Heart left ventricle (tissue), 16 donors: ENCODE measurements at regions not wholly inside any gene's neighbourhood (a gene's known extent, or its start where the extent isn't known, plus 50 kb on each side); places are given as distances from the start of the nearest gene placed in this dataset.
A peak's percentile ranks its signal among the peaks of the same experiment; 100 is the strongest.

Experiments
- ATAC-seq, 4 donors: fragments of 200-7000 bp; cut with Tn5 transposase; one replicate each; pipeline ENCODE4 v1.9.1; 2020 to 2022; ENCODE audit warnings: moderate library complexity in 4 of 4, mild to moderate bottlenecking in 3 of 4, moderate number of reproducible peaks in 1 of 4
- DNase-seq, 5 donors: peaks; one replicate each; pipeline ENCODE4 v3.0.0-alpha.2; 2020
- H3K27ac ChIP-seq, 12 donors: fragments of 200-600 bp; sonication (generic) in 4 of 12; one replicate each; pipeline versions ENCODE4 v1.5.0 to v1.8.0; 2016 to 2022; ENCODE audit warnings: mild to moderate bottlenecking in 2 of 12
- H3K27me3 ChIP-seq, 9 donors: fragments of 200-600 bp; sonication (generic) in 2 of 9; one replicate each; pipeline versions ENCODE4 v1.5.1 to v1.8.0; 2016 to 2022; ENCODE audit warnings: mild to moderate bottlenecking in 3 of 9
- H3K36me3 ChIP-seq, 9 donors: fragments of 200-600 bp; sonication (generic) in 2 of 9; one replicate each; pipeline versions ENCODE4 v1.5.0 to v1.8.0; 2018 to 2022; ENCODE audit warnings: mild to moderate bottlenecking in 2 of 9
- H3K4me1 ChIP-seq, 12 donors: fragments of 200-600 bp; sonication (generic) in 4 of 12; one replicate each; pipeline versions ENCODE4 v1.5.0 to v1.8.0; 2016 to 2022; ENCODE audit warnings: mild to moderate bottlenecking in 3 of 12
- H3K4me3 ChIP-seq, 12 donors: fragments of 200-600 bp; sonication (generic) in 4 of 12; one replicate each; pipeline versions ENCODE4 v1.5.0 to v1.8.0; 2017 to 2022; ENCODE audit warnings: mild to moderate bottlenecking in 9 of 12, moderate library complexity in 4 of 12
- H3K9me3 ChIP-seq, 12 donors: fragments of 200-600 bp; sonication (generic) in 4 of 12; one replicate each; pipeline versions ENCODE4 v1.5.0 to v1.8.0; 2016 to 2022; ENCODE audit warnings: mild to moderate bottlenecking in 1 of 12
- POLR2A ChIP-seq, 2 donors: fragments of 450-650 bp; IDR thresholded peaks; one replicate each; pipeline ENCODE4 v1.6.1; 2017; ENCODE audit warnings: antibody characterized with exemption in 2 of 2, mild to moderate bottlenecking in 2 of 2, moderate library complexity in 2 of 2
- WGBS, 4 donors: extraction: QIAGEN DNeasy Blood & Tissue Kit in 2 of 4; methylation state at CpG; one replicate each; pipeline versions ENCODE4 v1.1.5 to v1.1.7; 2013 to 2018; 5-methylcytosine and 5-hydroxymethylcytosine counted together
- intact Hi-C, 10 donors: fragments of 100-400 bp; cut with DNase I; formaldehyde crosslinking; loops; one replicate each; pipeline versions ENCODE4 v1.11.1 to v1.14.2; 2022
- TF ChIP-seq, protein P1 (sequence below), 12 donors: fragments of 200-600 bp; sonication (generic) in 4 of 12; IDR thresholded peaks; one replicate each; pipeline versions ENCODE4 v1.5.0 to v1.8.0; 2018 to 2022; ENCODE audit warnings: antibody characterized with exemption in 12 of 12, mild to moderate bottlenecking in 5 of 12
- donor health status: ischemic (EF 13 %, LVEDD 7.1; RV severe dilation, severe dysfunction).
- donor health status: healthy with polysubstance abuse.
- donor health status: DM: no; HTN: yes; CAD: no.
- donor health status: DM: no; HTN: no; CAD: no.
- donor health status: ischemic (EF 25% LVEDD 6.9; RV normal size, moderate dysfunction).
- donor health status: ischemic (EF 25% LVEDD 5.7; RV mildly dilated, moderate dysfunction).
- donor health status: healthy.
- donor health status: DM: yes; HTN: yes; CAD: no.
- donor health status: ischemic (EF 35%, LVEDD 5.7; RV mildly dilated, moderate dysfunction).
- donor health status: nonischemic (EF 11% LVEDD 7.7; RV severe dilation, severe dysfunction).
- donor health status: DM: yes; HTN: yes; CAD: no.
- donor health status: PGD.
- donor health status: ischemic (EF 29% LVEDD 5.4; RV normal size, mild dysfunction).
- donor health status: nonischemic (EF 23%, LVEDD 6.1; RV moderate dilation, normal function).

DNA sequence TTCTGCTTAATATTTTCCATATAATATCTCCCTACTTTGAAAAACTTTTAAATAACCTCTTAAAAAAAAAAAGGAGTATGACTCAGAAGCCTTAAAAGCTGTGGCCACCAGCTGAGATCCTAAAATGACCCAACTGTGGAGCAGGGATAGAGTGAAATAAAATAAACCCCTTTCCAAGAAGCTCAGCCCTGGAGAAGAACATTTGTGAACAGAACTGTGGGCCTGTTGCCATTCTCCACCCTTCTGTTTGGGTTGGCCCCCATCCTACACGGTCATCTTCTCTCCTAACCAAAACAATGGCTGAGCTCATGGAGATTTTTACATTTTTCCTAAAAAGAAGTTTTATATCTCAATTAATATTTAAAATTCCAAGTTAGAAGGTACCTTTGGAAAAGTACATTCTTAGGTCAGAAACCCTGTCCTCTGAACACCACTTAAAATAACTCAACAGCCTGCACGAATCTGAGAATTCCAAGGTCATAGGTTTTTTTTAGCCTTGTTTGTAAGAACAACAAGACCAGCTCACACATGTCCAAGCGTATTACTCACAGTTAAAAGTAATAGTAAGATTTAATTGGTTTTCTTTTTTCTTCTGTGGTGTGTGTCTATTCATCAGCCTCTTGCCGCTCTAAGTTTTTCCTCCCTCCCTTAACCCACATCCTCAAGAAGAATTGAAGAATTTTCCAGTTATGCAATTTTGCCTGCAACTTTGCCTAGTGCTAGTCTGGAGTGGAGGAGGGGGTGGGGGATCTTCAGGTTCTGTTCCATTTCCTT is 107.7 kb upstream of the ERRFI1 start:
- H3K27ac ChIP-seq = peak overlapping the region; percentile 39 to 92 (median 73)
- 37 to 50% (median 43%) methylated on average over 4 of the region's 4 CpGs for WGBS, 4 donors
- H3K27me3 ChIP-seq = no peaks in the 10 kb centered on the region
- peak; percentile 77 to 89 (median 84) for ATAC-seq
- H3K4me1 ChIP-seq = peaks cover 0 to 35% (median 9%) of the 10 kb centered on the region in 12 donors
- H3K36me3 ChIP-seq = no peaks in the 10 kb centered on the region
- intact Hi-C loops = loop anchor here in 2 of 10 donors (5.0 to 10.0 kb wide), 2 partner anchors 83 to 89 kb away; no protein-coding TSS in a partner anchor
- no peak for TF ChIP-seq POLR2A (IDR thresholded peaks at IDR 0.05)
- TF ChIP-seq, protein P1, sequence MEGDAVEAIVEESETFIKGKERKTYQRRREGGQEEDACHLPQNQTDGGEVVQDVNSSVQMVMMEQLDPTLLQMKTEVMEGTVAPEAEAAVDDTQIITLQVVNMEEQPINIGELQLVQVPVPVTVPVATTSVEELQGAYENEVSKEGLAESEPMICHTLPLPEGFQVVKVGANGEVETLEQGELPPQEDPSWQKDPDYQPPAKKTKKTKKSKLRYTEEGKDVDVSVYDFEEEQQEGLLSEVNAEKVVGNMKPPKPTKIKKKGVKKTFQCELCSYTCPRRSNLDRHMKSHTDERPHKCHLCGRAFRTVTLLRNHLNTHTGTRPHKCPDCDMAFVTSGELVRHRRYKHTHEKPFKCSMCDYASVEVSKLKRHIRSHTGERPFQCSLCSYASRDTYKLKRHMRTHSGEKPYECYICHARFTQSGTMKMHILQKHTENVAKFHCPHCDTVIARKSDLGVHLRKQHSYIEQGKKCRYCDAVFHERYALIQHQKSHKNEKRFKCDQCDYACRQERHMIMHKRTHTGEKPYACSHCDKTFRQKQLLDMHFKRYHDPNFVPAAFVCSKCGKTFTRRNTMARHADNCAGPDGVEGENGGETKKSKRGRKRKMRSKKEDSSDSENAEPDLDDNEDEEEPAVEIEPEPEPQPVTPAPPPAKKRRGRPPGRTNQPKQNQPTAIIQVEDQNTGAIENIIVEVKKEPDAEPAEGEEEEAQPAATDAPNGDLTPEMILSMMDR (IDR thresholded peaks at IDR 0.05) = no peak
- H3K4me3 ChIP-seq = peak overlapping the region in 5 of 12 donors; percentile 2 to 40 (median 5)
- no peaks in the 10 kb centered on the region for H3K9me3 ChIP-seq
- DNase-seq = peak in 4 of 5 donors; percentile 68 to 79 (median 74)

DNA sequence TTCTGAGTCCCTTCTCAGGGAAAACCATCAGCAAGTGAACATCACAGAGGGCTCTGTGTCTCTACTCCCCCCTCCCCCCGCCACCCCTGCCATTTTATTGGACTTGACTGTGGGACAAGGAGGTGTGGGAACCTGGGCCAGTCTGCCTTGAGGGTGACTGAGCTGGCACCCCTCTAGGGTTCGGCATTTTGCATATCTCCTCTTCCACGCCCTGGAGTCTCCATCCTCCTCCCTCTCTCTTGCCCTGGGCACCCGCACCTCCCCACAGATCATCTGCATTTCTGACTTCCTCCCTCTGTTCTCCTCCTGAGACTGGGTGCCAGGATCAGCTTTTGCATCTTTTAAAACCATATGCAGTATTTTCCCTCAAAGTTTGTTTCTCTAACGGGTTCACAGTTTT is 107.1 kb upstream of the ERRFI1 start:
- H3K4me1 ChIP-seq = peaks cover 0 to 35% (median 9%) of the 10 kb centered on the region in 12 donors
- H3K27ac ChIP-seq = peak overlapping the region; percentile 35 to 92 (median 72)
- H3K36me3 ChIP-seq = no peaks in the 10 kb centered on the region
- 53 to 80% (median 68%) methylated on average over 5 of the region's 5 CpGs for WGBS, 4 donors
- TF ChIP-seq, protein P1 (IDR thresholded peaks at IDR 0.05) = no peak
- no peak for TF ChIP-seq POLR2A (IDR thresholded peaks at IDR 0.05)
- no peak for ATAC-seq
- no peaks in the 10 kb centered on the region for H3K9me3 ChIP-seq
- intact Hi-C loops = loop anchor here in 2 of 10 donors (5.0 to 10.0 kb wide), 2 partner anchors 84 to 88 kb away; no protein-coding TSS in a partner anchor
- DNase-seq = no peak
- no peaks in the 10 kb centered on the region for H3K27me3 ChIP-seq
- no peak overlapping the region for H3K4me3 ChIP-seq

DNA sequence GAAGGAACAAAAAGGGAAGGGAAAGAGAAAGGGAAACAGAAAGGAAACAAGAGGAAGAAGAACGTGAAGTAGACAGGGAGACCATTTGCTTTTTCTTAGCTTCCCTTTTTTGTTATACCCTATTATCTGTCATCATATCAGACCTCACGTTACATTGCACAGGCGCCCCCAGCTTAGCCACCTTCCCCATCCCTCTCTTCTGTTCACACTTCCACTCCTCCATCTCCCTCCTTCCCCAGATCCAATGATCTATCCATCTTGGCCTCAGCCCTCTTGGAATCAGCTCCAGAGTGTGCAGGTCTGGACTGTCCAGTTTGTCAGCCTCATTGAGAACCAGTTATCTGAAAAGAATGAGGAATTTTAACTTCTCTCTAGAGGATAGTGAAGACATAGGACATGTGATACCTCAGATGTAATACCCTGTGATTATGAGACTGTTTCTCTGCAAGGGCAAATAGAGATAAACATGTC is 101.1 kb upstream of the ERRFI1 start:
- H3K27me3 ChIP-seq = no peaks in the 10 kb centered on the region
- DNase-seq (no peak), ATAC-seq (peak in 1 of 4 donors; percentile 56)
- peaks cover 0 to 14% (median 0%) of the 10 kb centered on the region in 12 donors for H3K4me1 ChIP-seq
- peaks cover 0 to 13% (median 0%) of the 10 kb centered on the region in 12 donors for H3K9me3 ChIP-seq
- TF ChIP-seq POLR2A (IDR thresholded peaks at IDR 0.05) = no peak
- TF ChIP-seq, protein P1 (IDR thresholded peaks at IDR 0.05) = no peak
- WGBS, 4 donors = 58 to 78% (median 69%) methylated on average over 3 of the region's 3 CpGs
- peak overlapping the region in 2 of 12 donors; percentile 56 to 84 for H3K27ac ChIP-seq
- intact Hi-C loops = no loop called here
- H3K36me3 ChIP-seq = no peaks in the 10 kb centered on the region
- H3K4me3 ChIP-seq = no peak overlapping the region
